ENCODE measurements at regions not wholly inside any gene's neighbourhood (a gene's known extent, or its start where the extent isn't known, plus 50 kb on each side); places are given as distances from the start of the nearest gene placed in this dataset.

- no peak for DNase-seq (ENCODE audit: low read depth)
Measured at GRCh38 chr2:42957861-42958301, 165.5 kb upstream of the HAAO start.

DNA sequence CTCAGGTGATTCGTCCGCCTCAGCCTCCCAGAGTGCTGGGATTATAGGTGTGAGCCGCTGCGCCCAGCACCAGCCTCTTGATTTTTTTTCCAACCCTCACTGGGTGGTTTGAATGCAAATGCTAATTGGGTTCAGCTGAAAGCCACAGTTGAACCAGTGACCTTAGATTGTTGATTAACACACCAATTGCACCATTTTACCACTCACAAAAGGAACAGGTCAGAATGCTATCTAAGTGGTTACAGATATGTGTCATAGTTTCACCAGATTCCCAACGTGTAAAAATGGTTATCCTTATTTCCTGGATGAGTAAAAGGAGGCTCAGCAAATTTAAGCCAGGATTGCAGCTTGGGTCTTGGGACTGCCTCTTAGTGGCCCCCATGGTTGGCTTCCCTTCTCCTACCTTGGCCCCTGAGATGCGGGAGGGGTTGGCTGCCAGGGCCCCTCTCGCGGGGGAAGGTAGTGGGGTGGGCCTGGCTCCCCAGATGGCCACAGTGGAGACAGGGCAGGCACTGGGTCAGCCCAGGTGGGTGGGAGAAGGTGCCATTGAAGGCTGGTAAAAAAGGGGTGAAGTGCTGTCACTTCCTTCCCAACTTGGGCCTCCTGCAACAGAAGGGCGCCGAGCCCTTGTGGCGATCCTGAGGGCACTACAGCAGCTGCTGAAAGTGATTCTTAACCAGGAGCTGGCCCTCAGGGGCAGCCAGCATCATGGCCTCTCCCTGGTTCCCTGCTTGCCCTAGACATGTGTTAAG, 164.9 kb upstream of the HAAO start:
- no peak for DNase-seq (ENCODE audit: low read depth)

- no peak for DNase-seq (ENCODE audit: low read depth)
Measured at GRCh38 chr2:42954227-42954962, 162.0 kb upstream of the HAAO start.

DNA sequence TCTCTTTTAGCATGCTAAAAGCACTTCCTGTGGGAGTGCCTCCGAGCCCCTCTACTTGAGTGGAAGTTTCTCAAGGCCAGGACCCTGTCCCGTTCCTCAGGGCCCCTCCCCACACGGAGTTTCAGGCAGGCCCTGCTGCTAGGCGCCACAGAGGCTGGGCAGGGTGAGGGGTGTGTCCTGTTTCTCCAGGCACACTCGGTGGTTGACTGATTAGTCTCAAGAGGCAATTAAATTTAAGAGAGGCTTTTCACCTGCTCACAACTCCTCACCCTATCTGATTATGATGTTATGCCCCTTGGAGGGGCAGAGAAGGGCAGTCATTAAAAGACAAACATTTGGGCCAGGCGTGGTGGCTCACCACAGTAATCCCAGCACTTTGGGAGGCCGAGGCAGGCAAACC, 160.8 kb upstream of the HAAO start:
- no peak for DNase-seq (ENCODE audit: low read depth)

GRCh38 chr2:42951263-42951938, 159.0 kb upstream of the HAAO start:
- DNase-seq (ENCODE audit: low read depth), result no peak

GRCh38 chr2:42949125-42949524, 156.7 kb upstream of the HAAO start:
- DNase-seq (ENCODE audit: low read depth), result no peak

GRCh38 chr2:42947809-42948600, 155.6 kb upstream of the HAAO start:
- DNase-seq (ENCODE audit: low read depth), result no peak

- no peak for DNase-seq (ENCODE audit: low read depth)
Measured at GRCh38 chr2:42944779-42945415, 152.5 kb upstream of the HAAO start.

DNA sequence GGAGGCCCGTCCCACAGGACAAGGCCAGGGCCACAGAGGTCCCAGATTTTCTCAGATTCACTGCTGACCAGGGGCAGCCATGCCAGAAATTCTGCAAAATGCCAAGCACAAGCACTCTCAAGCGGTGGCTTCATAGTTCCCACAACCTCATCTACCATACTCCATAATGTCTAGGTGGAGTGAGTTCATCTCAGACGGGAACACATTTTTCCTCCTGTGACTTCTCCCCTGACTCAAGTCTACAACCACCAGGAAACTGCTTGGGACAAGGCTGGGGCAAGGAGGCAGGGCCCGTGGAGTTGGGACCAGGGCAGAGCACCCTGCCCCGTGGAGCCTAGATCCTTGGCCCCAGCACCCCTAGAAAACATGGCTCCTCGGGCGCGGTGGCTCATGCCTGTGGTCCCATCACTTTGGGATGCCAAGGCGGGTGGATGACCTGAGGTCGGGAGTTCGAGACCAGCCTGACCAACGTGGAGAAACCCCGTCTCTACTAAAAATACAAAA, 150.7 kb upstream of the HAAO start:
- DNase-seq (ENCODE audit: low read depth), result no peak

DNA sequence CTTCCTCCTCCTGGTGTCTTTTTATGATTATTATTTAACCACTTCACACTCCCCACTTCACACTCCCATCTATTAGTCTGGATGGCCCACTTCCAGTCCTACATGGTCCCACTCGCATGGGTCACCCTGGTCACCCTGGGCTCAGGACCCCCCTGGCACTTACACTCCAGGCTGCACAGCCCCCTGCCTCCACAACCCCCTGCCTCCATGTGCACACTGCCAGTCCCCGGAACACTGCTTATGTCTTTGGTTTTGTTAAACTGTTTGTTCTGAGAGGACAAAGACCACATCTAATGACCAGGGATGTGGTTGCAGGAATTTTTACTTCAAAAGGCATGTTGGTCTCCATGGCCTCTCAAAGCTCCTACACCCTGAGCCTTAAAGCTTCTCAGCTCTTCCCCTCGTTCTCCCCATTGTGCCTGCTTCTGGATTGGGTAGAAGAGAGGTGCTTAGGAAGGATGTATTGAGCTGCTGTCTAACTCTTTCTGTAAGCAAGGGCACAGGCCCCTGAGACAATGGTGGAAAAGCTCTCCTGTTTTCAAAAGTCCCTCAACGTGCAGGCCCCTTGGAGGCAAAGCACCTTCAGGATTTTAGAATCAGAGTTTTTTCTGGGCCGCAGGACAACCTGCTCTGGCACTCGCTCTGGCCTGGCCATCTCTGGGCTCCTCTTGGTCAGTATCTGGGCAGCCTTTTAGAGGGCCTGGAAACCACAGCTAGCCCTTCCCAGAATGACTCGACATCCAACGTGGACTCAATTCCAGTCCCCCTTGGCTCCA, 150.0 kb upstream of the HAAO start:
- no peak for DNase-seq (ENCODE audit: low read depth)

DNA sequence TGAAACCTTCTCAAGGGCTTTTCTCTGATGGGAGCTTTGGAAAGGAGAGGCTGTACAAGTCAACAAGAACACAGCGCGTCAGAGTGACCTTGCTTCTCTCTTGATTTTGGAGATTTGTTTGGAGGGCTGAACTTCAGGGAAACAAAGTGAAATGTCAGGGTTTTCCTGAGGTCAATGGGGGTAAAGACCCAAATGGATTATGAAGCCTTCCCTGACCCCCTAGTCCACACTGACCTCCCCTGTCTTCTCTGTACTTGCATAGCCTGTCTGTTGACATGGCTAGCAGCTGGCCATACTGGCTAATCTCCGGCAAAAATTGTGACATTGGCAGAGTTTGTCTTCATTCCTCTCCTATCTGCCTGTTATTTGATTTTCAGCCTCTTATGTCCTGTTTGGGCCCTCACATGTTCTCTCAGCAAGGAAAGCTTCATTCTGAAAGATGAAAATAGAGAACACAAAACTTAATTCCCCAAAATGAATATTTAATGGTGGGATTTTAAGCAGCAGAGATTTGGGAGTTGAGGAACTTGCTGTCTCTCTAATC, 149.3 kb upstream of the HAAO start:
- DNase-seq (ENCODE audit: low read depth), result no peak

GRCh38 chr2:42939411-42940206, 147.2 kb upstream of the HAAO start:
- no peak for DNase-seq (ENCODE audit: low read depth)

DNA sequence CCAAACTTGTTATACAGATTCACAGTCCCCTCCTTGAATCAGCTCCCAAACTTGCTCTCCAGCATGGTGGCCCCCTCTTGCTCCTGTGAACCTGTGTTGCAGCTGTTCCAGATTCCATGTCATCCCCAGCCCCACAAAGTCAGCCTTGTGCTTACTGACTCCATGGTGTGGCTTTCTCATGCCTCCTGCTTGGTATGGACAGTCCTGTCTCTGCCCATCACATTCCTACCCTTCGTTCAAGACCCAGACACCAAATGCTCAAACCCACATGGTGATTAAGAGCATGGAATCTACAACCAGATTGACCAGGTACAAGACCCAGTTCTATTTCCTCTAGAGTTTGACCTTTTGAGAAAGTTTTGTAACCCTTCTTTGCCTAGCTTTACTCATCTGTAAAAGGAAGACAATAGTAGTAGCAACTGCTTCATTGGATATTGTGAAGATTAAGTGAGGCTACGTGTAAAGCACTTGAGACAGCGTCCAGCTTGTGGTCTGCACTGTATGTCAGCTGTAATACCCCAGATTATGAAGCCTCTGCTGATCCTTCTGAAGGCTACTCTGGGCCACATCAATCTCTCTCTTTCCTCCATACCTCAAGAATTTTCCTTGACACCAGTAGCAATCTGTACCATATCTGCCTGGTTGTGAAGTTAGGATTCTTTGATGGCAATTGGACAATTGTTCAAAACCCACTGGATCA, 146.4 kb upstream of the HAAO start:
- DNase-seq (ENCODE audit: low read depth), result no peak

DNA sequence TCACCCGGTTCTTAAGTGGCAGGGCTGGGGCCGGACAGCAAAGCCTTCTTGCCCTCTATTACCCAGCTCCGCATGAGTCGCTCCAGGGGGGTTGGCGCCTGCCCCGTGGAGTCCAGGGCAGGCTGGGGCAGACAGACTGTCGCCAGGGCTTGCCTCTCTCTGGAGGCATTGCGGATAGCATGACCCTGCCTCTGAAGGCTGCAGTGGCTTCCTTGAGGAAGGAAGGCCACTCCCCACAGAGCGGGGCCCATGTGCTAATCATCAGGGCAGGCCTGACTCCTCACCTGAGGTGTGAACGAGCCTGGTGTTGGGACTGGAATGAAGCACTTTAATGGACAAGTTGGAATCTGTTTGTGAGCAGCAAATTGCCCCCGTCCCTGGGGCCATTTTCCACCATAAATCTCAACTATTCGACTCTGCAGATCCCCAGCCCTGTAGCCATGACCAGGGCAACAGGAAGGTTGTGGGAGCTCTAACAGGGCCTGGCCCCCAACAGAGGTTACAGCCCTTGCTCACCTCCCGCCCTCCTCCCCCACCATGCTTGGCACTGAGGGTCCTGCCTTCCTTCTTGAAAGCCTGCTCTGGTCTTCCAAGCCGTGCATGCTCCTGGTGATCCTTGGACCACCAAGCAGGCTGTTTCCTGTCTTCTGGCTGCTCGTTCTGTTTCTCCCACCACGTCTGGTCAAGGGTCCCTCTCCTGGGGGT, 144.9 kb upstream of the HAAO start:
- DNase-seq (ENCODE audit: low read depth), result no peak

GRCh38 chr2:42935692-42936671, 143.6 kb upstream of the HAAO start:
- no peak for DNase-seq (ENCODE audit: low read depth)

GRCh38 chr2:42934580-42935186, 142.3 kb upstream of the HAAO start:
- DNase-seq (ENCODE audit: low read depth), result no peak

GRCh38 chr2:42933824-42934254, 141.5 kb upstream of the HAAO start:
- DNase-seq (ENCODE audit: low read depth), result no peak
